Left lung (tissue), 4 donors: ENCODE measurements at regions not wholly inside any gene's neighbourhood (a gene's known extent, or its start where the extent isn't known, plus 50 kb on each side); places are given as distances from the start of the nearest gene placed in this dataset.
"Not testable (repeated sequence)": the region's sequence is repeated elsewhere in the genome, so short reads cannot be mapped to it uniquely, and the experiment has no call there.

Experiments used
- ATAC-seq: fragments of 200-7000 bp; cut with Tn5 transposase; one replicate; pipeline ENCODE4 v1.9.1; 2020; ENCODE audit warnings: moderate library complexity
- DNase-seq, 4 donors: peaks; one replicate each; pipeline ENCODE4 v3.0.0-alpha.2; 2013 to 2020
- H3K27ac ChIP-seq, 2 donors: fragments of 200-600 bp; sonication (generic) in 1 of 2; one replicate each; pipeline versions ENCODE4 v1.5.0 to v1.8.0; 2020 to 2021
- H3K27me3 ChIP-seq, 2 donors: fragments of 200-600 bp; sonication (generic) in 1 of 2; one replicate each; pipeline versions ENCODE4 v1.5.0 to v1.8.0; 2020 to 2021
- H3K36me3 ChIP-seq, 2 donors: fragments of 200-600 bp; sonication (generic) in 1 of 2; one replicate each; pipeline versions ENCODE4 v1.5.0 to v1.8.0; 2020 to 2021
- H3K4me1 ChIP-seq, 2 donors: fragments of 200-600 bp; one replicate each; pipeline ENCODE4 v1.8.0; 2021
- H3K4me3 ChIP-seq, 2 donors: fragments of 200-600 bp; sonication (generic) in 1 of 2; one replicate each; pipeline versions ENCODE4 v1.5.0 to v1.8.0; 2020 to 2021; ENCODE audit warnings: mild to moderate bottlenecking in 1 of 2
- H3K9me3 ChIP-seq, 2 donors: fragments of 200-600 bp; sonication (generic) in 1 of 2; one replicate each; pipeline versions ENCODE4 v1.5.0 to v1.8.0; 2020 to 2021
- CTCF ChIP-seq, 2 donors: fragments of 200-600 bp; sonication (generic) in 1 of 2; IDR thresholded peaks; one replicate each; pipeline versions ENCODE4 v1.5.0 to v1.8.0; 2021; ENCODE audit warnings: antibody characterized with exemption in 2 of 2
- intact Hi-C, 2 donors: fragments of 100-400 bp; cut with DNase I; formaldehyde crosslinking; loops; one replicate each; pipeline versions ENCODE4 v1.11.2 to v1.14.2; 2022
- donor health status: DM: no; HTN: yes; CAD: no.
- donor health status: DM: no; HTN: no; CAD: no.

- TF ChIP-seq CTCF (IDR thresholded peaks at IDR 0.05), result no peak
- peaks cover 0 to 3% of the 10 kb centered on the region in 2 donors for H3K9me3 ChIP-seq
- intact Hi-C loops, result no loop called here
- H3K36me3 ChIP-seq, result no peaks in the 10 kb centered on the region
- ATAC-seq (no peak), DNase-seq (no peak)
- H3K27ac ChIP-seq, result no peak overlapping the region
- H3K4me1 ChIP-seq, result no peaks in the 10 kb centered on the region
- no peaks in the 10 kb centered on the region for H3K27me3 ChIP-seq
- H3K4me3 ChIP-seq, result no peak overlapping the region
Measured at GRCh38 chr7:138214926-138215325, 138.7 kb downstream of the AKR1D1 start.

- intact Hi-C loops, result not testable (repeated sequence)
Measured at GRCh38 chr7:138220321-138220720, 144.1 kb downstream of the AKR1D1 start.

GRCh38 chr7:138221388-138221787, 145.1 kb downstream of the AKR1D1 start:
- H3K9me3 ChIP-seq, result peaks cover 0 to 20% of the 10 kb centered on the region in 2 donors
- intact Hi-C loops, H3K36me3 ChIP-seq, H3K27me3 ChIP-seq, DNase-seq, H3K4me3 ChIP-seq, H3K4me1 ChIP-seq, ATAC-seq, H3K27ac ChIP-seq: not testable (repeated sequence)

More at GRCh38 chr7:138220321-138220720, 144.1 kb downstream of the AKR1D1 start:
- not testable (repeated sequence) for H3K27ac ChIP-seq, ATAC-seq, H3K27me3 ChIP-seq, H3K4me1 ChIP-seq, DNase-seq, H3K4me3 ChIP-seq, H3K36me3 ChIP-seq
- peaks cover 0 to 20% of the 10 kb centered on the region in 2 donors for H3K9me3 ChIP-seq

GRCh38 chr7:138223402-138223879, 147.2 kb downstream of the AKR1D1 start:
- Histone ChIP-seq H3K4me1 (no peaks in the 10 kb centered on the region), H3K4me3 (no peak overlapping the region), H3K36me3 (no peaks in the 10 kb centered on the region), H3K9me3 (peaks cover 0 to 20% of the 10 kb centered on the region in 2 donors), H3K27ac (no peak overlapping the region), H3K27me3 (no peaks in the 10 kb centered on the region)
- intact Hi-C loops, result no loop called here
- DNase-seq, result no peak
- no peak for TF ChIP-seq CTCF (IDR thresholded peaks at IDR 0.05)
- no peak for ATAC-seq

- intact Hi-C loops, result no loop called here
- H3K27me3 ChIP-seq, result no peaks in the 10 kb centered on the region
- peak in 1 of 4 donors; percentile 32 for DNase-seq
- no peaks in the 10 kb centered on the region for H3K36me3 ChIP-seq
- H3K9me3 ChIP-seq, result peaks cover 0 to 5% of the 10 kb centered on the region in 2 donors
- H3K27ac ChIP-seq, result no peak overlapping the region
- no peaks in the 10 kb centered on the region for H3K4me1 ChIP-seq
- H3K4me3 ChIP-seq, result no peak overlapping the region
- peak; percentile 31 for ATAC-seq
- TF ChIP-seq CTCF (IDR thresholded peaks at IDR 0.05), result no peak
Measured at GRCh38 chr7:138226001-138226476, 149.8 kb downstream of the AKR1D1 start.

GRCh38 chr7:138226745-138227279, 150.6 kb downstream of the AKR1D1 start:
- no peak for TF ChIP-seq CTCF (IDR thresholded peaks at IDR 0.05)
- Histone ChIP-seq H3K36me3 (no peaks in the 10 kb centered on the region), H3K9me3 (no peaks in the 10 kb centered on the region), H3K4me1 (no peaks in the 10 kb centered on the region), H3K4me3 (no peak overlapping the region), H3K27me3 (no peaks in the 10 kb centered on the region), H3K27ac (no peak overlapping the region)
- DNase-seq (no peak), ATAC-seq (no peak)
- intact Hi-C loops, result no loop called here
